Upper lobe of left lung (tissue), 6 donors: ENCODE measurements at regions not wholly inside any gene's neighbourhood (a gene's known extent, or its start where the extent isn't known, plus 50 kb on each side); places are given as distances from the start of the nearest gene placed in this dataset.

ENCODE experiments used
- ATAC-seq, 2 donors: fragments of 200-7000 bp; cut with Tn5 transposase; one replicate each; pipeline ENCODE4 v1.9.1; 2022; ENCODE audit warnings: mild to moderate bottlenecking in 2 of 2, moderate library complexity in 2 of 2; ENCODE audit not compliant: low FRiP score in 2 of 2
- DNase-seq, 2 donors: peaks; one replicate each; pipeline ENCODE4 v3.0.0-alpha.2; 2019 to 2020
- H3K27ac ChIP-seq, 4 donors: fragments of 200-600 bp; sonication (generic); one replicate each; pipeline ENCODE4 v1.5.1; 2016 to 2019
- H3K27me3 ChIP-seq, 4 donors: fragments of 200-600 bp; sonication (generic); one replicate each; pipeline ENCODE4 v1.5.1; 2017 to 2019
- H3K36me3 ChIP-seq, 4 donors: fragments of 200-600 bp; sonication (generic); one replicate each; pipeline ENCODE4 v1.5.1; 2016 to 2019
- H3K4me1 ChIP-seq, 4 donors: fragments of 200-600 bp; sonication (generic); one replicate each; pipeline ENCODE4 v1.5.1; 2018 to 2019
- H3K4me3 ChIP-seq, 4 donors: fragments of 200-600 bp; sonication (generic); one replicate each; pipeline ENCODE4 v1.5.1; 2017 to 2019; ENCODE audit warnings: mild to moderate bottlenecking in 2 of 4, moderate library complexity in 1 of 4
- H3K9me3 ChIP-seq, 4 donors: fragments of 200-600 bp; sonication (generic); one replicate each; pipeline ENCODE4 v1.5.1; 2018 to 2019
- EP300 ChIP-seq, 4 donors: sonication (generic); formaldehyde crosslinking; IDR thresholded peaks; one replicate each; pipeline ENCODE4 v1.5.1; 2017; ENCODE audit warnings: antibody characterized with exemption in 4 of 4, control low read depth in 2 of 4
- POLR2A ChIP-seq, 4 donors: fragments of 450-650 bp; IDR thresholded peaks; one replicate each; pipeline ENCODE4 v1.5.1; 2016 to 2017; ENCODE audit warnings: antibody characterized with exemption in 4 of 4, mild to moderate bottlenecking in 2 of 4
- POLR2AphosphoS5 ChIP-seq, 2 donors: sonication (generic); formaldehyde crosslinking; IDR thresholded peaks; one replicate each; pipeline ENCODE4 v1.5.1; 2017; ENCODE audit warnings: antibody characterized with exemption in 2 of 2
- WGBS, 2 donors: methylation state at CpG; one replicate each; pipeline ENCODE4 v1.1.5; 2017 to 2018; 5-methylcytosine and 5-hydroxymethylcytosine counted together
- TF ChIP-seq, protein P1 (sequence below), 6 experiments: fragments of 450-650 bp in 4 of 6; fragments of 200-600 bp in 2 of 6; sonication (generic) in 2 of 6; IDR thresholded peaks; one replicate each; pipeline ENCODE4 v1.5.1; 2016 to 2019; ENCODE audit warnings: antibody characterized with exemption in 6 of 6
- donor health status: DM: no; HTN: no; CAD: no; lungs with moderate emphysema.
- donor health status: DM: no; HTN: yes; CAD: no; lungs with severe emphysema.

DNA sequence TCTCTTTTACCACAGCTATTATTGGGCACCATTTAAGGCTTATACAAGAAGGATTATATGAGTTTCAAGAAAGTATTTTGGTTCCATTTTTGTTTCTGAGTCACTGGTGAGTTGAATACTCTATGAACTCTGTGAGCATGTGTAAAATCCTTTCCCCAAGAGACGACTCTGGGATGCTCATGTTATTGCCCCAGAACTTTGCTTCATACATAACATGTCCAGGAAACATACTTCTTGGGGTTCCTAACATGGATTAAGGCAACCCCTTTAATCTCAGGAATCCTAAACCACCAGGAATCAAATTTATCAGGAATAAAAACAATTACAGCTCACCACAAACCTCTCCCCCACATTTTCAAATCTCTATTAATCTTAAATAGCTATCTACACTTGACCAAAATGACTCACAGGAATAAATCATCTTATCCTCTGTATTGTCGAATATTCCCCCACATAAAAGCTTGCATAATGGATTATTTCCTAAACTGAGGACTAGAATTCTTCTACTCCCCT lies 117.5 kb upstream of the COL21A1 start:
- Histone ChIP-seq H3K4me1 (peaks cover 3 to 16% (median 12%) of the 10 kb centered on the region in 4 donors), H3K4me3 (no peak overlapping the region), H3K36me3 (no peaks in the 10 kb centered on the region), H3K27me3 (no peaks in the 10 kb centered on the region), H3K27ac (no peak overlapping the region), H3K9me3 (no peaks in the 10 kb centered on the region)
- ATAC-seq (peak in 1 of 2 donors; percentile 67), DNase-seq (no peak)
- TF ChIP-seq POLR2A (IDR thresholded peaks at IDR 0.05), result no peak
- TF ChIP-seq POLR2AphosphoS5 (IDR thresholded peaks at IDR 0.05), result no peak
- no peak for TF ChIP-seq EP300 (IDR thresholded peaks at IDR 0.05)
- TF ChIP-seq, protein P1, sequence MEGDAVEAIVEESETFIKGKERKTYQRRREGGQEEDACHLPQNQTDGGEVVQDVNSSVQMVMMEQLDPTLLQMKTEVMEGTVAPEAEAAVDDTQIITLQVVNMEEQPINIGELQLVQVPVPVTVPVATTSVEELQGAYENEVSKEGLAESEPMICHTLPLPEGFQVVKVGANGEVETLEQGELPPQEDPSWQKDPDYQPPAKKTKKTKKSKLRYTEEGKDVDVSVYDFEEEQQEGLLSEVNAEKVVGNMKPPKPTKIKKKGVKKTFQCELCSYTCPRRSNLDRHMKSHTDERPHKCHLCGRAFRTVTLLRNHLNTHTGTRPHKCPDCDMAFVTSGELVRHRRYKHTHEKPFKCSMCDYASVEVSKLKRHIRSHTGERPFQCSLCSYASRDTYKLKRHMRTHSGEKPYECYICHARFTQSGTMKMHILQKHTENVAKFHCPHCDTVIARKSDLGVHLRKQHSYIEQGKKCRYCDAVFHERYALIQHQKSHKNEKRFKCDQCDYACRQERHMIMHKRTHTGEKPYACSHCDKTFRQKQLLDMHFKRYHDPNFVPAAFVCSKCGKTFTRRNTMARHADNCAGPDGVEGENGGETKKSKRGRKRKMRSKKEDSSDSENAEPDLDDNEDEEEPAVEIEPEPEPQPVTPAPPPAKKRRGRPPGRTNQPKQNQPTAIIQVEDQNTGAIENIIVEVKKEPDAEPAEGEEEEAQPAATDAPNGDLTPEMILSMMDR (IDR thresholded peaks at IDR 0.05), result no peak
- WGBS, 2 donors, result 51 to 72% methylated on average over 2 of the region's 2 CpGs

DNA sequence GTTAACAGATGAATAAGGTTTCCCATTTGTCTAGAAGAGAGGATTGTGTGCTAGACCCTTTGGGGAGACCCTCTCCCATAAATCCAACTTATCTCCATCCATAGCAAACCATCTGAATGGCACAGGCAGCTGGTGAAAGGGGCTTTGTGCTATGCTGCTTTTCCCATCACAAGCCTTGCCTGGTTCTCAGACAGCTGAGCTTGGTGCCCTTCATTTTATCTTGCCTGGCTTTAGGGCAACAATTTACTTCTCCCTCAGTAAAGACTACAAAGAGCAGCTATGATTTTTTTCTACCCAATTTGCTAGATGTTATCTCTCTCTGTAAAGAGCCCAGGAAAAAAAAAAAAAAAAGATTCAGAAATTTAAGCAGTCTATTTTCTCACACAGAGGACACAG lies 117.0 kb upstream of the COL21A1 start:
- Histone ChIP-seq H3K27ac (no peak overlapping the region), H3K36me3 (no peaks in the 10 kb centered on the region), H3K9me3 (no peaks in the 10 kb centered on the region), H3K4me3 (no peak overlapping the region), H3K4me1 (peaks cover 0 to 14% (median 10%) of the 10 kb centered on the region in 4 donors), H3K27me3 (no peaks in the 10 kb centered on the region)
- ATAC-seq (no peak), DNase-seq (no peak)
- TF ChIP-seq POLR2A (IDR thresholded peaks at IDR 0.05) (no peak), EP300 (IDR thresholded peaks at IDR 0.05) (no peak), POLR2AphosphoS5 (IDR thresholded peaks at IDR 0.05) (no peak)
- TF ChIP-seq, protein P1 (IDR thresholded peaks at IDR 0.05), result no peak

DNA sequence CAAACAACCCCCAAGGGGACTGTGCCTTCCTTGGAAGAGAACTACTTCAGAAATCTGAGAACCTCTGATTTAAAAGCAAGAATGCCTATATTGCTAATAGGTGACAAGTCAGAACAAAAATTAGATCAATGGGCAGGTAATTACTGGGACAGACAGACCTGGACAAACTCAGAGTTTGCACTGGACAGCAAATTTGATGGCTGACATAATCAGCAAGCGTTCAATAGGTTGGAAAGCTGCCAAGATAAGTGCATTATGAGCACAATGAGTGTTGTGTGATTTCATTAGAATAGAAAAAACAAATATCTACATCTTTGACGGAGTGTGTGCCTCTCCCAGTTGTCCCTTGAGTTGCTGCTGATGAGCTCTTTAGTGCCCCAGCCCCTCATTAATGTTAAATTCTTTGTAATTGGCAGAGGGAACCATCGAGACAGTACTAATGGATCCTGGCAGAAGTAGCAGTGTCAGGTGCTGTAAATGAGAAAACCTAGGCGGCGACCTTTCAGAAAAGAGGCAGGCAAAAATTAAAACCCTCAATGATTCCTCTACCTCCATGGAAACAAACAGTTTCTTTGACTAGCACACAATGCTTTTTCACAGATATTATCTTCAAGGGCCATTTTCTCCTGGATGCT lies 116.5 kb upstream of the COL21A1 start:
- H3K27ac ChIP-seq, result no peak overlapping the region
- WGBS, 2 donors, result 83 to 86% methylated on average over 5 of the region's 5 CpGs
- H3K4me1 ChIP-seq, result peaks cover 0 to 12% (median 8%) of the 10 kb centered on the region in 4 donors
- no peaks in the 10 kb centered on the region for H3K36me3 ChIP-seq
- H3K27me3 ChIP-seq, result no peaks in the 10 kb centered on the region
- DNase-seq, result no peak
- ATAC-seq, result no peak
- H3K9me3 ChIP-seq, result no peaks in the 10 kb centered on the region
- no peak for TF ChIP-seq POLR2A (IDR thresholded peaks at IDR 0.05)
- TF ChIP-seq EP300 (IDR thresholded peaks at IDR 0.05), result no peak
- no peak for TF ChIP-seq POLR2AphosphoS5 (IDR thresholded peaks at IDR 0.05)
- TF ChIP-seq, protein P1 (IDR thresholded peaks at IDR 0.05), result no peak
- H3K4me3 ChIP-seq, result no peak overlapping the region

DNA sequence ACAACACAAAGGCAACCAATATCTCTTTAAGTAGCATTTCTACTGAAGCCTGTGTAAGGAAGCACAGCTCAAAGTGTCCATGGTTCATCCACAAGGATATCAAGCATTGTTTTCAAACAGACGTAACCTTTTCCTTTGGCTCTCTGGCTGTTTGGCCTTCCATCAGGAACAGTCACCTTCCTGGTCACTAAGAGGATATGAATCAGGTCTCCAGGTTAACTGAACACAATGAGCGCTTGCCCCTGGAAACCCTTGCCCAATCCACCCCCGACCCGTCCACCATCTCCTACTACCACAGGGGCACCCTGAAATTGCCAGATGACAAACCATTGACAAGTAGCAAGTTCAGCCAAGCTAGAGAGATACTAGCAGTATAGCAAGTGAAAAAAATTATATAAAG lies 114.4 kb upstream of the COL21A1 start:
- ATAC-seq, result no peak
- peak overlapping the region in 1 of 4 donors; percentile 55 for H3K27ac ChIP-seq
- no peak for DNase-seq
- no peaks in the 10 kb centered on the region for H3K9me3 ChIP-seq
- 78 to 81% methylated on average over 4 of the region's 4 CpGs for WGBS, 2 donors
- H3K27me3 ChIP-seq, result no peaks in the 10 kb centered on the region
- no peak overlapping the region for H3K4me3 ChIP-seq
- TF ChIP-seq POLR2AphosphoS5 (IDR thresholded peaks at IDR 0.05), result peak in 1 of 2 donors; percentile 24
- no peak for TF ChIP-seq POLR2A (IDR thresholded peaks at IDR 0.05)
- TF ChIP-seq, protein P1 (IDR thresholded peaks at IDR 0.05), result no peak
- no peak for TF ChIP-seq EP300 (IDR thresholded peaks at IDR 0.05)
- peaks cover 0 to 3% (median 1%) of the 10 kb centered on the region in 4 donors for H3K4me1 ChIP-seq
- H3K36me3 ChIP-seq, result no peaks in the 10 kb centered on the region
